HEK293 (cell line): ENCODE measurements at regions not wholly inside any gene's neighbourhood (a gene's known extent, or its start where the extent isn't known, plus 50 kb on each side); places are given as distances from the start of the nearest gene placed in this dataset.

Experiments used
- CTCF ChIA-PET: fragments of 350-600 bp; formaldehyde crosslinking; extraction: SDS; loops from one replicate; lab custom pipeline; 2021; ENCODE audit warnings: antibody characterized with exemption; lab: Yijun Ruan, JAX
- POLR2A ChIA-PET: fragments of 300-600 bp; formaldehyde crosslinking; extraction: SDS; loops from one replicate; lab custom pipeline; 2020; ENCODE audit warnings: antibody characterized with exemption, inconsistent platforms; lab: Yijun Ruan, JAX
- H3K27ac ChIP-seq: fragments of 200-500 bp; sonication (Bioruptor generic); 2 replicates; pipeline ENCODE4 v1.5.1; 2014; ENCODE audit warnings: low read depth, low read length, control low read depth, inconsistent platforms; ENCODE audit errors: extremely low read depth
- H3K36me3 ChIP-seq, 2 experiments: fragments of 200-500 bp in 1 of 2; sonication (Bioruptor generic) in 1 of 2; 1 replicate in 1 of 2; 2 replicates in 1 of 2; pipeline ENCODE4 v1.5.1; 2014 to 2017; ENCODE audit warnings: inconsistent platforms in 2 of 2, low read length in 2 of 2; ENCODE audit not compliant: control insufficient read depth in 2 of 2, insufficient read depth in 1 of 2
- H3K4me1 ChIP-seq: fragments of 200-500 bp; sonication (Bioruptor generic); 2 replicates; pipeline ENCODE4 v1.5.1; 2014; ENCODE audit warnings: mild to moderate bottlenecking, low read length, inconsistent platforms; ENCODE audit not compliant: control insufficient read depth, insufficient read depth
- H3K4me3 ChIP-seq: 2 replicates; pipeline ENCODE4 v1.5.1; 2011; ENCODE audit warnings: low read depth, mild to moderate bottlenecking, control low read depth, low read length, moderate library complexity
- H3K9me3 ChIP-seq: fragments of 200-500 bp; sonication (Bioruptor generic); 2 replicates; pipeline ENCODE4 v1.5.1; 2014; ENCODE audit warnings: low read depth, low read length, inconsistent platforms; ENCODE audit not compliant: control insufficient read depth, insufficient read depth
- HOXC10 ChIP-seq: sonication (generic); formaldehyde crosslinking; IDR thresholded peaks from 2 replicates; pipeline ENCODE4 v1.8.1; 2023; ENCODE audit warnings: mild to moderate bottlenecking, missing genetic modification reagents
- KLF9 ChIP-seq: fragments of 450-650 bp; formaldehyde crosslinking; IDR thresholded peaks from 2 replicates; pipeline ENCODE4 v1.5.1; 2016; ENCODE audit warnings: missing biosample characterization, missing genetic modification characterization, low read depth
- MYNN ChIP-seq: fragments of 450-650 bp; formaldehyde crosslinking; IDR thresholded peaks from 2 replicates; pipeline ENCODE4 v1.5.1; 2016; ENCODE audit warnings: missing biosample characterization, missing genetic modification characterization, borderline replicate concordance
- OVOL3 ChIP-seq: fragments of 450-650 bp; formaldehyde crosslinking; IDR thresholded peaks from 2 replicates; pipeline ENCODE4 v1.5.1; 2016; ENCODE audit warnings: missing biosample characterization, missing genetic modification characterization
- ZBTB20 ChIP-seq: fragments of 450-650 bp; formaldehyde crosslinking; IDR thresholded peaks from 2 replicates; pipeline ENCODE4 v1.5.1; 2016; ENCODE audit warnings: missing biosample characterization, missing genetic modification characterization
- ZNF146 ChIP-seq: fragments of 450-650 bp; formaldehyde crosslinking; IDR thresholded peaks from 2 replicates; pipeline ENCODE4 v1.5.1; 2016; ENCODE audit warnings: missing biosample characterization, missing genetic modification characterization
- ZNF16 ChIP-seq: fragments of 450-650 bp; formaldehyde crosslinking; IDR thresholded peaks from 2 replicates; pipeline ENCODE4 v1.5.1; 2016; ENCODE audit warnings: low read depth, missing biosample characterization, missing genetic modification characterization
- ZNF211 ChIP-seq: fragments of 450-650 bp; formaldehyde crosslinking; IDR thresholded peaks from 2 replicates; pipeline ENCODE4 v1.5.1; 2016; ENCODE audit warnings: low read depth, missing biosample characterization, missing genetic modification characterization
- ZNF280D ChIP-seq: fragments of 450-650 bp; formaldehyde crosslinking; IDR thresholded peaks from 2 replicates; pipeline ENCODE4 v1.5.1; 2016; ENCODE audit warnings: missing biosample characterization, missing genetic modification characterization
- ZNF324 ChIP-seq: fragments of 450-650 bp; formaldehyde crosslinking; IDR thresholded peaks from 2 replicates; pipeline ENCODE4 v1.5.1; 2016; ENCODE audit warnings: missing biosample characterization, missing genetic modification characterization
- ZNF341 ChIP-seq: fragments of 450-650 bp; formaldehyde crosslinking; IDR thresholded peaks from 2 replicates; pipeline ENCODE4; 2016; ENCODE audit warnings: low read depth, missing biosample characterization, missing genetic modification characterization
- ZNF350 ChIP-seq: fragments of 450-650 bp; formaldehyde crosslinking; IDR thresholded peaks from 2 replicates; pipeline ENCODE4 v1.5.0; 2017; ENCODE audit warnings: missing biosample characterization, mild to moderate bottlenecking, missing genetic modification characterization
- ZNF510 ChIP-seq: fragments of 450-650 bp; formaldehyde crosslinking; IDR thresholded peaks from 2 replicates; pipeline ENCODE4 v1.5.1; 2018; ENCODE audit warnings: mild to moderate bottlenecking, missing genetic modification characterization, missing biosample characterization; ENCODE audit not compliant: insufficient replicate concordance
- ZNF621 ChIP-seq: fragments of 450-650 bp; formaldehyde crosslinking; IDR thresholded peaks from 2 replicates; pipeline ENCODE4 v1.5.1; 2017; ENCODE audit warnings: missing biosample characterization, missing genetic modification characterization
- ZNF623 ChIP-seq: fragments of 450-650 bp; formaldehyde crosslinking; IDR thresholded peaks from 2 replicates; pipeline ENCODE4 v1.5.1; 2016; ENCODE audit warnings: missing biosample characterization, missing genetic modification characterization
- ZNF785 ChIP-seq: fragments of 450-650 bp; formaldehyde crosslinking; IDR thresholded peaks from 2 replicates; pipeline ENCODE4 v1.5.1; 2016; ENCODE audit warnings: missing biosample characterization, missing genetic modification characterization
- ZSCAN30 ChIP-seq: fragments of 450-650 bp; IDR thresholded peaks from 2 replicates; pipeline ENCODE4 v1.5.1; 2018; ENCODE audit warnings: missing biosample characterization, mild to moderate bottlenecking, missing genetic modification characterization, moderate library complexity
- TF ChIP-seq, protein P1 (sequence below): fragments of 450-650 bp; formaldehyde crosslinking; IDR thresholded peaks from 2 replicates; pipeline ENCODE4 v1.5.1; 2016; ENCODE audit warnings: missing biosample characterization, missing genetic modification characterization, low read depth
- TF ChIP-seq, protein P2 (sequence below): fragments of 450-650 bp; formaldehyde crosslinking; IDR thresholded peaks from 2 replicates; pipeline ENCODE4 v1.5.1; 2016; ENCODE audit warnings: missing biosample characterization, missing genetic modification characterization
- TF ChIP-seq, protein P3 (sequence below): fragments of 450-650 bp; formaldehyde crosslinking; IDR thresholded peaks from 2 replicates; pipeline ENCODE4 v1.5.1; 2017; ENCODE audit warnings: missing biosample characterization, missing genetic modification characterization

- TF ChIP-seq, protein P1, sequence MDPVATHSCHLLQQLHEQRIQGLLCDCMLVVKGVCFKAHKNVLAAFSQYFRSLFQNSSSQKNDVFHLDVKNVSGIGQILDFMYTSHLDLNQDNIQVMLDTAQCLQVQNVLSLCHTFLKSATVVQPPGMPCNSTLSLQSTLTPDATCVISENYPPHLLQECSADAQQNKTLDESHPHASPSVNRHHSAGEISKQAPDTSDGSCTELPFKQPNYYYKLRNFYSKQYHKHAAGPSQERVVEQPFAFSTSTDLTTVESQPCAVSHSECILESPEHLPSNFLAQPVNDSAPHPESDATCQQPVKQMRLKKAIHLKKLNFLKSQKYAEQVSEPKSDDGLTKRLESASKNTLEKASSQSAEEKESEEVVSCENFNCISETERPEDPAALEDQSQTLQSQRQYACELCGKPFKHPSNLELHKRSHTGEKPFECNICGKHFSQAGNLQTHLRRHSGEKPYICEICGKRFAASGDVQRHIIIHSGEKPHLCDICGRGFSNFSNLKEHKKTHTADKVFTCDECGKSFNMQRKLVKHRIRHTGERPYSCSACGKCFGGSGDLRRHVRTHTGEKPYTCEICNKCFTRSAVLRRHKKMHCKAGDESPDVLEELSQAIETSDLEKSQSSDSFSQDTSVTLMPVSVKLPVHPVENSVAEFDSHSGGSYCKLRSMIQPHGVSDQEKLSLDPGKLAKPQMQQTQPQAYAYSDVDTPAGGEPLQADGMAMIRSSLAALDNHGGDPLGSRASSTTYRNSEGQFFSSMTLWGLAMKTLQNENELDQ (tag by site-specific recombination): no peak
- TF ChIP-seq KLF9 (tag by site-specific recombination) (no peak), ZSCAN30 (tag by site-specific recombination) (no peak), ZNF350 (no peak)
- TF ChIP-seq, protein P2, sequence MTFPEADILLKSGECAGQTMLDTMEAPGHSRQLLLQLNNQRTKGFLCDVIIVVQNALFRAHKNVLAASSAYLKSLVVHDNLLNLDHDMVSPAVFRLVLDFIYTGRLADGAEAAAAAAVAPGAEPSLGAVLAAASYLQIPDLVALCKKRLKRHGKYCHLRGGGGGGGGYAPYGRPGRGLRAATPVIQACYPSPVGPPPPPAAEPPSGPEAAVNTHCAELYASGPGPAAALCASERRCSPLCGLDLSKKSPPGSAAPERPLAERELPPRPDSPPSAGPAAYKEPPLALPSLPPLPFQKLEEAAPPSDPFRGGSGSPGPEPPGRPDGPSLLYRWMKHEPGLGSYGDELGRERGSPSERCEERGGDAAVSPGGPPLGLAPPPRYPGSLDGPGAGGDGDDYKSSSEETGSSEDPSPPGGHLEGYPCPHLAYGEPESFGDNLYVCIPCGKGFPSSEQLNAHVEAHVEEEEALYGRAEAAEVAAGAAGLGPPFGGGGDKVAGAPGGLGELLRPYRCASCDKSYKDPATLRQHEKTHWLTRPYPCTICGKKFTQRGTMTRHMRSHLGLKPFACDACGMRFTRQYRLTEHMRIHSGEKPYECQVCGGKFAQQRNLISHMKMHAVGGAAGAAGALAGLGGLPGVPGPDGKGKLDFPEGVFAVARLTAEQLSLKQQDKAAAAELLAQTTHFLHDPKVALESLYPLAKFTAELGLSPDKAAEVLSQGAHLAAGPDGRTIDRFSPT (tag by site-specific recombination): no peak
- TF ChIP-seq, protein P3, sequence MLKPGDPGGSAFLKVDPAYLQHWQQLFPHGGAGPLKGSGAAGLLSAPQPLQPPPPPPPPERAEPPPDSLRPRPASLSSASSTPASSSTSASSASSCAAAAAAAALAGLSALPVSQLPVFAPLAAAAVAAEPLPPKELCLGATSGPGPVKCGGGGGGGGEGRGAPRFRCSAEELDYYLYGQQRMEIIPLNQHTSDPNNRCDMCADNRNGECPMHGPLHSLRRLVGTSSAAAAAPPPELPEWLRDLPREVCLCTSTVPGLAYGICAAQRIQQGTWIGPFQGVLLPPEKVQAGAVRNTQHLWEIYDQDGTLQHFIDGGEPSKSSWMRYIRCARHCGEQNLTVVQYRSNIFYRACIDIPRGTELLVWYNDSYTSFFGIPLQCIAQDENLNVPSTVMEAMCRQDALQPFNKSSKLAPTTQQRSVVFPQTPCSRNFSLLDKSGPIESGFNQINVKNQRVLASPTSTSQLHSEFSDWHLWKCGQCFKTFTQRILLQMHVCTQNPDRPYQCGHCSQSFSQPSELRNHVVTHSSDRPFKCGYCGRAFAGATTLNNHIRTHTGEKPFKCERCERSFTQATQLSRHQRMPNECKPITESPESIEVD (tag by site-specific recombination): no peak
These were observed 270.5 kb downstream of the MBNL1 start (continued) for GRCh38 chr3:152539191-152539764.

- no peaks in the 10 kb centered on the region for H3K9me3 ChIP-seq
- POLR2A ChIA-PET: no interaction called here
These were observed 271.4 kb downstream of the MBNL1 start for GRCh38 chr3:152540120-152540519.

More at GRCh38 chr3:152540120-152540519, 271.4 kb downstream of the MBNL1 start:
- CTCF ChIA-PET: interaction anchor here (0.8 kb wide), 1 partner anchor 14 kb away, joined by 3 read pairs; no protein-coding TSS in a partner anchor
- H3K4me1 ChIP-seq: no peaks in the 10 kb centered on the region
- no peaks in the 10 kb centered on the region for H3K36me3 ChIP-seq
- no peak overlapping the region for H3K27ac ChIP-seq
- no peak for TF ChIP-seq ZNF146 (tag by site-specific recombination)
- TF ChIP-seq ZNF211 (tag by site-specific recombination): no peak
- no peak for TF ChIP-seq ZNF621 (tag by site-specific recombination)
- no peak for TF ChIP-seq HOXC10 (CRISPR knock-in tag)
- TF ChIP-seq ZNF623 (tag by site-specific recombination): no peak
- no peak for TF ChIP-seq ZNF280D (tag by site-specific recombination)
- no peak for TF ChIP-seq MYNN
- no peak for TF ChIP-seq ZNF785 (tag by site-specific recombination)
- no peak for TF ChIP-seq OVOL3 (tag by site-specific recombination)
- TF ChIP-seq ZNF16 (tag by site-specific recombination): no peak
- TF ChIP-seq ZNF510 (tag by site-specific recombination): no peak
- no peak for TF ChIP-seq ZNF341 (tag by site-specific recombination)
- no peak for TF ChIP-seq ZNF324 (tag by site-specific recombination)
- TF ChIP-seq KLF9 (tag by site-specific recombination): no peak
- TF ChIP-seq ZBTB20: no peak
- no peak overlapping the region for H3K4me3 ChIP-seq
